ENCODE measurements at regions not wholly inside any gene's neighbourhood (a gene's known extent, or its start where the extent isn't known, plus 50 kb on each side); places are given as distances from the start of the nearest gene placed in this dataset.

DNA sequence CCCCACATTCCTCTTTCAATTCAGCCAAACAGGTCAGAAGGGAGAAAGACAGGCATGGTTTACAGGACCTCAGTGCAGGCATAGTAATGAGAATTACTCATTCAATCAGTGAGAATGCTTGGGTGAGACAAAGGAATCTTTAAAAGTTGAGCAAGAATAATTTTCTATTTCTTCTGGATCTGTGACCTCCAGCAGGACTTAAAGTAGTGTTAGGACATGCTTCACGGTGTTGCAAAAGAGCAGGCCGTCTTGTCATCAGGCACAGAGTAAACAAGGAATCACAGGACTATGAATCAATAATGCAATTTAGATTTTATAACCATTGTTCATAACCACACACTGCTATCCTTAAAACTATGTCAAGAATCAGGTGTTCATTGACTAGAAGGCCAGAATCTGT, 130.6 kb upstream of the GLRA2 start:
- TF ChIP-seq, protein P1, sequence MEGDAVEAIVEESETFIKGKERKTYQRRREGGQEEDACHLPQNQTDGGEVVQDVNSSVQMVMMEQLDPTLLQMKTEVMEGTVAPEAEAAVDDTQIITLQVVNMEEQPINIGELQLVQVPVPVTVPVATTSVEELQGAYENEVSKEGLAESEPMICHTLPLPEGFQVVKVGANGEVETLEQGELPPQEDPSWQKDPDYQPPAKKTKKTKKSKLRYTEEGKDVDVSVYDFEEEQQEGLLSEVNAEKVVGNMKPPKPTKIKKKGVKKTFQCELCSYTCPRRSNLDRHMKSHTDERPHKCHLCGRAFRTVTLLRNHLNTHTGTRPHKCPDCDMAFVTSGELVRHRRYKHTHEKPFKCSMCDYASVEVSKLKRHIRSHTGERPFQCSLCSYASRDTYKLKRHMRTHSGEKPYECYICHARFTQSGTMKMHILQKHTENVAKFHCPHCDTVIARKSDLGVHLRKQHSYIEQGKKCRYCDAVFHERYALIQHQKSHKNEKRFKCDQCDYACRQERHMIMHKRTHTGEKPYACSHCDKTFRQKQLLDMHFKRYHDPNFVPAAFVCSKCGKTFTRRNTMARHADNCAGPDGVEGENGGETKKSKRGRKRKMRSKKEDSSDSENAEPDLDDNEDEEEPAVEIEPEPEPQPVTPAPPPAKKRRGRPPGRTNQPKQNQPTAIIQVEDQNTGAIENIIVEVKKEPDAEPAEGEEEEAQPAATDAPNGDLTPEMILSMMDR (IDR thresholded peaks at IDR 0.05), result no peak
- no peak for TF ChIP-seq POLR2A (IDR thresholded peaks at IDR 0.05)

All from body of pancreas (tissue), 4 donors.